ENCODE measurements at regions not wholly inside any gene's neighbourhood (a gene's known extent, or its start where the extent isn't known, plus 50 kb on each side); places are given as distances from the start of the nearest gene placed in this dataset.

GRCh38 chr5:34490506-34491250, 165.4 kb upstream of the RAI14 start:
- no peak for DNase-seq
- intact Hi-C loops (cut with DNase I) = no loop called here

- peak in 1 of 42 donors; percentile 29 for DNase-seq
- intact Hi-C loops (cut with DNase I) = no loop called here
Measured at GRCh38 chr5:34491251-34491620, 164.9 kb upstream of the RAI14 start.

GRCh38 chr5:34494111-34494755, 161.9 kb upstream of the RAI14 start:
- peak in 1 of 42 donors; percentile 18 for DNase-seq
- intact Hi-C loops (cut with DNase I) = no loop called here

- intact Hi-C loops (cut with DNase I) = no loop called here
- DNase-seq = peak in 1 of 42 donors; percentile 14
Measured at GRCh38 chr5:34495178-34495577, 160.9 kb upstream of the RAI14 start.

- DNase-seq = peak in 1 of 42 donors; percentile 19
- intact Hi-C loops (cut with DNase I) = no loop called here
Measured at GRCh38 chr5:34496260-34496691, 159.9 kb upstream of the RAI14 start.

GRCh38 chr5:34496701-34497469, 159.2 kb upstream of the RAI14 start:
- intact Hi-C loops (cut with DNase I) = no loop called here
- DNase-seq = peak in 4 of 42 donors; percentile 30 to 62 (median 44)

GRCh38 chr5:34497470-34497808, 158.7 kb upstream of the RAI14 start:
- peak in 1 of 42 donors; percentile 36 for DNase-seq
- intact Hi-C loops (cut with DNase I) = no loop called here

- DNase-seq = no peak
- intact Hi-C loops (cut with DNase I) = no loop called here
Measured at GRCh38 chr5:34498572-34498971, 157.6 kb upstream of the RAI14 start.

GRCh38 chr5:34499001-34499734, 157.0 kb upstream of the RAI14 start:
- no peak for DNase-seq
- intact Hi-C loops (cut with DNase I) = no loop called here

GRCh38 chr5:34500236-34500847, 155.8 kb upstream of the RAI14 start:
- no peak for DNase-seq
- intact Hi-C loops (cut with DNase I) = loop anchor here (10.0 kb wide), 1 partner anchor 154 kb away; the partner anchor contains the start of gene RAI14

GRCh38 chr5:34501016-34501415, 155.1 kb upstream of the RAI14 start:
- no peak for DNase-seq
- intact Hi-C loops (cut with DNase I) = loop anchor here (10.0 kb wide), 1 partner anchor 154 kb away; the partner anchor contains the start of gene RAI14

- no peak for DNase-seq
- intact Hi-C loops (cut with DNase I) = loop anchor here (10.0 kb wide), 1 partner anchor 153 kb away; the partner anchor contains the start of gene RAI14
Measured at GRCh38 chr5:34501840-34502239, 154.3 kb upstream of the RAI14 start.

GRCh38 chr5:34502581-34502980, 153.5 kb upstream of the RAI14 start:
- DNase-seq = no peak
- intact Hi-C loops (cut with DNase I) = loop anchor here (10.0 kb wide), 1 partner anchor 152 kb away; the partner anchor contains the start of gene RAI14

- DNase-seq = peak in 40 of 42 donors; percentile 33 to 88 (median 64)
- intact Hi-C loops (cut with DNase I) = loop anchor here (10.0 kb wide), 1 partner anchor 151 kb away; the partner anchor contains the start of gene RAI14
Measured at GRCh38 chr5:34503379-34504253, 152.5 kb upstream of the RAI14 start.

GRCh38 chr5:34504967-34505366, 151.2 kb upstream of the RAI14 start:
- intact Hi-C loops (cut with DNase I) = loop anchor here (10.0 kb wide), 1 partner anchor 150 kb away; the partner anchor contains the start of gene RAI14
- DNase-seq = no peak

- DNase-seq = no peak
- intact Hi-C loops (cut with DNase I) = loop anchor here (10.0 kb wide), 1 partner anchor 149 kb away; the partner anchor contains the start of gene RAI14
Measured at GRCh38 chr5:34505731-34506130, 150.4 kb upstream of the RAI14 start.

GRCh38 chr5:34507933-34508332, 148.2 kb upstream of the RAI14 start:
- intact Hi-C loops (cut with DNase I) = loop anchor here (10.0 kb wide), 1 partner anchor 147 kb away; the partner anchor contains the start of gene RAI14
- no peak for DNase-seq

Data from head of caudate nucleus (tissue), 42 donors.